ENCODE measurements at regions not wholly inside any gene's neighbourhood (a gene's known extent, or its start where the extent isn't known, plus 50 kb on each side); places are given as distances from the start of the nearest gene placed in this dataset.
"Not testable (repeated sequence)": the region's sequence is repeated elsewhere in the genome, so short reads cannot be mapped to it uniquely, and the experiment has no call there.

DNA sequence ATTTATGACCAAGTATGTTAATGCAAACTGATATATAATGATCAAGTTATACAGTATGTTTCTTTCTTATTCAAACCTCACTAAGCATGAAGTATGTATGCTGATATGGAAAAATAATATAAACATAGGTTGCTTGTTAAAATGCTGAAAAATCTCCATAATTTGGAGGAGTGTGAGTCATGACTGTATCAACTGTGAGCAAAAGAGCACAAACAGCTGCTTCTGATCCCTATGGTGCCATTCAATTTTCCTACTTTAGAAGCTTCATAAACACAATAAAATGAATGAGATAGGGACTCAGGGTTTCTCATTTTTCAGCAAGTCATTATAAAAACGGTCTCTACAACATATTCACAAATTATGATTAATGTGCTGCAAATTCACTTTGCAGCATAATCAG lies 129.9 kb upstream of the TFPI start:
- DNase-seq (ENCODE audit: low spot score) = no peak

DNA sequence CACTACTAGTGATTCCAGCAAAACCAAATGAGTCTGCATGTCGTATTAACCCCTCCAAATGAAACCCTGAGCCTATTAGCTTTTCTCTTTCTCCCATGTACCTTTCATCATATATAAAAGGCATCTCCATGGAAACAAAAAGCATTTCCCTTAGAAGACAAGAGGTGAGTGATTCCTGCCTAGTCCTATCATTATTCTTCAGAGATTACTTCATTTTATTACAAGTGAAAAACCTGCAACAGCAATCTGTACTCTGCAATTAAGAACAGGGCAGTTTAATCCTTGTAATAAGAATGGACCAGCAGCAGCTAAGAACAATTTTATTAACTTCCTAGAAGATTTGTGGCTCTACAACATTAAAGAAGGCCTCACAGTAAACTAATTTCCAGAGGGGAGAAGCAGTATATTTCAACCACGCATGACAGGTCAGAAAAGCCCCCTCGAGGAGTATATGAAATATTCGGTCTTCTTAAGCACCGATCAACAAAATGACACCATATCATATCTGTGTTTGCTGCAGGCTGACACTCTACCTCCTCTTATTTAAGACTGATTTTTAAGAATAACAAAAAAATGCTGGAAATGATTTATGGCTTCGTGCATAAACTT lies 132.3 kb upstream of the TFPI start:
- DNase-seq (ENCODE audit: low spot score) = no peak

- no peak for DNase-seq (ENCODE audit: low spot score)
Observed at GRCh38 chr2:187687585-187687984, 133.3 kb upstream of the TFPI start.

DNA sequence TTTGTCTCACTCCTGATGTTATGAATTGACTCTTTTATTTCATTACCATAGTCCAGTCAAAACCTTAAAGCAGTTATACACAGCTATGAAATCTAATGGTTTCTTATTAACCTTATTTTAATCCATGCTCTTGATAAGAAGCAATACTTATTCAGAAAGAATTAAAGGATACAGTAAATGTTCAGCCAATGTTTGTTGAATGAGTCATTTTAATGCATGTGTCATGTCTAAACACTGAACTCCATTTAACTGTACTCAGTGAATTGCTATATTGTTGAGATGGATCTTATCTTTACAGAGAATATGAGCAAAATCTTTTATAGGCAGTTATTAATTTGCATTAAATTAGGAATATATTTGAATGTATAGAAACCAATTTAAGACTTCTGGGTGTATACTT lies 135.1 kb upstream of the TFPI start:
- no peak for DNase-seq (ENCODE audit: low spot score)

GRCh38 chr2:187693923-187694322 lies 139.7 kb upstream of the TFPI start:
- DNase-seq (ENCODE audit: low spot score) = no peak

GRCh38 chr2:187696644-187697043 lies 142.4 kb upstream of the TFPI start:
- DNase-seq (ENCODE audit: low spot score) = not testable (repeated sequence)

GRCh38 chr2:187698374-187699110 lies 144.3 kb upstream of the TFPI start:
- no peak for DNase-seq (ENCODE audit: low spot score)

DNA sequence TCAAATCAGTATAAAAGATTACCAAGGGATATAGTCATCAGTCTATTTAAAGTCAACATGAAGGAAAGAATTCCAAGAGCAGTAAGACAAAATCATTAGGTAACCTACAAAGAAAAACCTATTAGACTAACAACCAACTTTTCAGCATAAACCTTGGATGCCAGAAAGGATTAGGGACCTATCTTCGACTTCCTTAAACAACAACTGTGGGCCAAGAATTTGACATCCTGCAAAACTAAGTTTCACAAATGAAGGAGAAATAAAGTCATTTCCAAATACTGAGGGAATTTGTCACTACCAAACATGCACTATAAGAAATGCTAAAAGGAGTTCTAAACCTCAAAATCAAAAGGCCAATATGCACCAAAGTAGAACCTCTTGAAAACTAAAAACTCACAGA lies 147.9 kb upstream of the TFPI start:
- DNase-seq (ENCODE audit: low spot score) = no peak

- DNase-seq (ENCODE audit: low spot score) = no peak
Observed at GRCh38 chr2:187708272-187708671, 154.0 kb upstream of the TFPI start.

DNA sequence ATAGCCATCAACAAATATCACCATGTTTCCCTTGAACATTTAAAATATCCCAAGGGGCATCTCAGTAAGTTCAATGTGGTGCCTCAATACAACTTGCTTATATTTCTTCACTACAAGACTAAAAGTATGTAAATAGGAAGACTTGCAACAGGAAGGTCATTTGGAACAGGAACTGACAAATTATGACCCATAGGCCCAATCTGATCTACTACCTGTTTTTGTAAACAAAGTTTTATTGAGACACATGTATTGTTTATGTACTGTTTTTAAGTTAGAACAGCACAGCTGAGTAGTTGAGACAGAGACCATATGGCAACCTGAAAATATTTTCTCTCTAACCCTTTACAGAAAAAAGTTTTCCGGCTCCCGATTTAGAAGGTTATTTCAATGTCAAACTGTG lies 154.8 kb upstream of the TFPI start:
- DNase-seq (ENCODE audit: low spot score) = no peak

GRCh38 chr2:187710791-187711521 lies 156.7 kb upstream of the TFPI start:
- no peak for DNase-seq (ENCODE audit: low spot score)

- DNase-seq (ENCODE audit: low spot score) = no peak
Observed at GRCh38 chr2:187715590-187715989, 161.4 kb upstream of the TFPI start.

GRCh38 chr2:187716301-187716700 lies 162.1 kb upstream of the TFPI start:
- DNase-seq (ENCODE audit: low spot score) = no peak

DNA sequence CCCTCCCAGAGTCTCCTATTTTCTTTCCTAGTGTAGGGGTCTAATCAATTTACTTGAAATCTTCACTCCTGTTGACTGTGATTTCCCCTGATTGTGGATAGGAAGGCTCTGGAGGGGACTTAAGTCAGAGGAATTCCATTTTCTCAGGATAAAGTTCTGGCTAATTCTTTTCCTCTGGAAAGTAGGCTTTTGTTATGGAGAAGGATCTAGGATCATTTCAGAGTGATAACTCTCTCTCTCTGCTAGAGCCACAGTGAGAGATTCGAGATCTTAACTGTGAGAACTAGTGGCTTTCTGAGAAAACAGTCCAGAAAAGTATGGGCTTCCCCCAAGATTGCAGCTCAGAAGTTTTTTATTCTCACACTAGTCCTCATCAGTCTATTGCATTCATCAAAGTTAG lies 163.9 kb upstream of the TFPI start:
- no peak for DNase-seq (ENCODE audit: low spot score)

DNA sequence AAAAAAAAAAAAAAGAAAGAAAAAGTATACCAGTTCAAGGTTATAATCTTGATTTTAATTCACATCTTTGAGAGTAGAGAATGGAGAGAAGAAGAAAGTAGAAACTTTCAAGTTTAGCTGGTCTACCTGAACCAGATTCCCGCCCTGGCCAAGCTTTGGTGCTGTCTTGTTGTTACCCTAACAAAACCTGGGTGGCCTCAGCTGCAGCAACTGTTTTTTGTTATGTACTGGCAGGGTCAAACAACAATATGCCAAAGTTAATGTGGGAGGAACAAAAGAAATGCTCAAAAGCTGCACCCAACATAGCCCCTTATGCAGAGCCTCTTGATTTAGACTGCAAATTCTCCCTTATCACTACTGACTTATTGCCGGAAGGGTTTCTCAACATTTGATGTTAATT lies 165.3 kb upstream of the TFPI start:
- no peak for DNase-seq (ENCODE audit: low spot score)

DNA sequence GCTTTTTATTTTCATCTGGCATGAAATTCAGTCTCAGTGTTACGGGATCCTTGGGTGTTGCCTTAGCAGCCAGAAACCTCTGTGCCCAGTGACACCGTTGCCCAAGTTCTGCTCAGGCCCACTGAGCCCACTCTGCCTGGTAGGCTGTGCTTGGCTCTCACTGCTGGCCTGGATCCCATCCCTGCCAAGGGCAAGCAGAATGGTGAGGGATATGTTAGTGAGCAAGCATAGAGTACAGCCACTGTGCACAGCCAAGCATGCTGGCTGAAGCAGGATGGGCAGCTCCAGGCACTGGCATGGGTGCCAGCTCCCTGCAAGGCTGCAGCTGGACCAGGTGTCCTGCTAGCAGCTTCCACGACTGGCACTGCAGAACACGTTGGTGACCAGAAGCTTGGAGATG lies 194.7 kb upstream of the TFPI start:
- no peak for DNase-seq (ENCODE audit: low spot score)

DNA sequence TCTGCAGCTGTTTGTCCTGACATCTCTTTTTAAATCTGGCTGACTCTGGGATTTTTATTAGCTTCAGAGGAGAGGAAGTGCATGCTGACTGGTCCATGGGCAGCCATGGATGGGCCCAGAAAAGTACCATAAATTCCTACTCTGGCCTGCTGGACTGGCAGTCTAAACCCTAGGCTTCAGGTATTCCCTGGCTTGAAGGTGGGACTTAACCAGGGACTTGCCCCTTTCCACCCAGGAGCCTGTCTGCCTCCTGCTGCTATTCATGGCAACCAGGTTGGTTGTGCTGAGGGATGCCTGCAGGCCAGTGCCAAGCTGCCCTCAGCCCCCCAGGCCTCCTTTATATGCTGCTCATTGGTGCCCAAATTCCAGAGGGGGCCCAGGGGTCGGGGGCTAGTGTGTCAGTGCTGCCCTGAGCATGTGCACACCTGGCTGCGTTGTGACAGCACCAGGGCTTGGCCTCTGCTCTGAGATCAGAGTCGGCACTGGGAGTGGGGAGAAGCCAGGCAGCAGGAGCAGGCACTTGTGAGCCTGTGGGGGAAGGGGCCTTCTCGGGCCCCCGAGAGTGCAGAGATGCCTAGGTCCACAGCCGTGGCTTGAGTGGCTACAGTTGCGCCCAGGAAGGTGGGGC lies 195.7 kb upstream of the TFPI start:
- DNase-seq (ENCODE audit: low spot score) = no peak

DNA sequence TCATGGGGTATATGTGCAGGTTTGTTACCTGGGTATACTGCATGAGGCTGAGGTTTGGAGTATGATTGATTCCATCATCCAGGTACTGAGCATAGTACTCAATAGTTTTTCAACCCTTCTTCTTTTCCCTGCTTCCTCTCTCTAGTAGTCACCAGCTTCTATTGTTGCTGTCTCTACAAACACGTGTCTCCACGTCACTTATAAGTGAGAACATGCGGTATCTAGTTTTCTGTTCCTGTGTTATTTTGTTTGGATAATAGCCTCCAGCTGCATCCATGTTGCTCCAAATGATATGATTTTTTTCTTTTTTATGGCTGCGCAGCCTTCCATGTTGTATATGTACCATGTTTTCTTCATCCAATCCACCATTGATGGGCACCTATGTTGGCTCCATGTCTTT lies 214.8 kb upstream of the TFPI start:
- DNase-seq (ENCODE audit: low spot score) = no peak

DNA sequence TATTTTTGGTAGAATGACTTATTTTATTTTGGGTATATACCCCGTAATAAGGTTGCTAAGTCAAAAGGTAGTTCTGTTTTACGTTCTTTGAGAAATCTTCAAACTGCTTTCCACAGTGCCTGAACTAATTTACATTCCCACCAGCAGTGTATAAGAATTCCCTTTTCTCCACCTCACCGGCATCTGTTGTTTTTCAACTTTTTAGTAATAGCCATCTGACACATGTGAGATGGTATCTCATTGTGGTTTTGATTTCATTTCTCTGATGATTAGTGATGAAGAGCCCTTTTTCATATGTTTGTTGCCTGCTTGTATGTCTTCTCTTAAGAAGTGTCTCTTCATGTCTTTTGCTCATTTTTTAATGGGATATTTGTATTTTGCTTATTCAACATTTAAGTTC lies 215.2 kb upstream of the TFPI start:
- DNase-seq (ENCODE audit: low spot score) = no peak

- DNase-seq (ENCODE audit: low spot score) = no peak
Observed at GRCh38 chr2:187774551-187775071, 220.4 kb upstream of the TFPI start.

- no peak for DNase-seq (ENCODE audit: low spot score)
Observed at GRCh38 chr2:187775196-187775595, 221.0 kb upstream of the TFPI start.

- no peak for DNase-seq (ENCODE audit: low spot score)
Observed at GRCh38 chr2:187775651-187776050, 221.4 kb upstream of the TFPI start.

DNA sequence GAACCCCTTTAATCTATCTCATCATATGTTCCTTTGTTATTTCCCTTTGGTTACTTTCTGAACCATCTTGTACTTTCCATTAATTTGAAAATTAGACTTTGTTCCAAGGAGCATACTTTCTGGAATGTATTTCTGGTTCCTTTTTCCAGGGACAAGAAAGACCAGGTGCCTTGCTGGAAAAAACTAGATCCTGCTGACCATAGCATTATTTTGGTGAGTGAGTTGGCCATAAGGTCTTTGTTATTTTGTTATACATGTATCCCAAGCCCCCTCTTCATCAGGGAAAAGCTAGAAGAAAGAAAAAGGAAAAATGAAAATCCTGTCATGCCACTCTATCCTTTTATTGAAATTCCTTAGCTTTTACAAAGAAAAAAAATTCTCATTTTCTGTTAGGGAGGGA lies 228.1 kb upstream of the TFPI start:
- no peak for DNase-seq (ENCODE audit: low spot score)

Data from Ammon's horn (tissue), 1 donor.